ENCODE measurements at regions not wholly inside any gene's neighbourhood (a gene's known extent, or its start where the extent isn't known, plus 50 kb on each side); places are given as distances from the start of the nearest gene placed in this dataset.
"Not testable (repeated sequence)": the region's sequence is repeated elsewhere in the genome, so short reads cannot be mapped to it uniquely, and the experiment has no call there.

DNA sequence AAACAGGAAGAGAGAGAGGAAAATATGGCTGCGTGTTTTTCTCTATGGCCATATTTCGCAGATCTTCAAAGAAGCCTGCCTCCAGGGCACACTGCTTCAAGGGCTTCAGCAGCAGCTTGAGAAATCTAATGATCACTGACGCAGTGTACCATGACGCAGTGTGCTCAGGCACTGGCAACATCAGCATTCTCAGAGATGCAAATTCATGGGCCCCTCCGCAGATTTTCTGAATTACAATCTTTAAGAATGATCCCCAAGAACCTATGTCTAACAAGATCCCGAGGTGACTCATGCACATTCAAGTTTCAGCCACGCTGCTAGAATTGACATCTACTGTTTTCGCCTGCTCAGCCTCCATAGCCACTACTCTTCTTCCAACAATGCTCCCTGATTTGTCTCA lies 143.9 kb upstream of the ZNF366 start:
- no peak for DNase-seq (ENCODE audit: low read depth)

DNA sequence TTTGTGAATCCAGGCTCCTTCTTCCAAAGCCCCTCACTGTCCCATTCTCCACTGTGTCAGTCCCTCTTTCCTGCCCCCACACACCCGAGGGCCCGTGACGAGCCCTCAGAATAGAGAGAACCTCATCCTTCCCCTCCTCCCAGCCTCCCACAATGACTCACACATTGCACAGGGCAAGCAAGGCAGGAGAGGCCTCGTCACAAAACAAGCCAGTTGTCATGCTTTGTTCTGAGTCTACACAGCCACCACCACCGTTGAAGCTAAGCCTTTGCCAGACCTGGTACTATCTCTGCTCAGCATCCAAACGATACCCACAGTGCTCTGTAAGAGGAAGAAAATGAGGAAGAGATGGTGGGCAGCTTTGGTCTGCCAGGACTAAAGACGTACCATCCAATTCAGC lies 142.2 kb upstream of the ZNF366 start:
- DNase-seq (ENCODE audit: low read depth), result no peak

DNA sequence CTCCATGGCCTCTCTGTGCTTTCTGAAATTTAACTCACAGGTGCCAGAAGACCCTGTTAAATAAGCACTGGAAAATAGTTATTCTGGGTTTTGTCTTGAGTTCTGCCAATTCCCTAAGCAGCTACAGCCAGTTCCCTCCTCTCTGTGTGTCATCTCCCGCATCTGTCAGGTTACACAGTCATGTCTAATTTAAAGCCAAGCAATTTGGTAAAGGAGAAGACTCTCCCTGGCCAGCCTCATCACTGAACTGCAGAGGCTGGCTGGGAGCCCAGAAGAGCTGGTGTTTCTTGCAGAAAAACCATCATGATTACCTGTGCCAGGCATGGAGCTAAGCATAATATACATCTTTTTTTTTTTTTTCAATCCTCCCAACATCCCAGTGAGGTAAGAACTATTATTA lies 141.3 kb upstream of the ZNF366 start:
- no peak for DNase-seq (ENCODE audit: low read depth)

- DNase-seq (ENCODE audit: low read depth), result no peak
Observed at GRCh38 chr5:72647806-72648205, 140.6 kb upstream of the ZNF366 start.

GRCh38 chr5:72646246-72646866 lies 139.1 kb upstream of the ZNF366 start:
- DNase-seq (ENCODE audit: low read depth), result no peak

- no peak for DNase-seq (ENCODE audit: low read depth)
Observed at GRCh38 chr5:72645064-72645846, 138.0 kb upstream of the ZNF366 start.

DNA sequence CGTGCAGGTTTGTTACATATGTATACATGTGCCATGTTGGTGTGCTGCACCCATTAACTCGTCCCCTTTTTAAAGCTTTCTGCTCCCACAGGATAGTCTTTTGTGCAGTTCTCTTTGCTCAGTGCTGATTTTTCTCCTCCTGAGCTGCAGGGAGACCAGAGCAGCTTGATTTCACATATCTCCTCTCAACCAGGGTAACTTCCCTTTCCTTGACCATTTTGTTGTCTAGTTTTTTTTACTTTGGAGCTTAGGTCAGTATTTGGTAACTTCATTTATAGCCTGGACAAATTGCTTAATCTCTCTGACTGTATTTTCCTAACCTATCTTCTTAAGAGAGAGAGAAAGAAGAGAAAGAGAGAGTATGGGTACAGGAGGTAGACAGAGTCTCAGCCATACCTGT lies 137.1 kb upstream of the ZNF366 start:
- no peak for DNase-seq (ENCODE audit: low read depth)

DNA sequence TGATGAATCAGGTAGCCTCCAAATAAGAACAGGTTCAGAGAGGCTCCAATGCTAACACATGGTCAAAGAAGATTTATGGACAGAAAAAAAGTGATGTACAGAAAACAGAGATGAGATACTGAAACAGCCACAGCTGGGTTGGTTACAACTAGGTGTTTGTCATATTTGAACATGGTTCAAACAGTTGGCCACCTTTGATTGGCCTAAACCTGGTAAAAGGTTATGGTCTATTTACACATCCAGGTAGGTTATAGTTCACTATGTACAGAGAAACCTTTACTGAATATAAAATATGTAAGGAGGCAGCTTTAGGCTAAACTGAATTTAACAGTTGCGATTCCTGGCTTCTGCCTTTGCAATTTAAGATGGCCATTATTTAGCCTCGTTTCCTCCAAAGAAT lies 134.0 kb upstream of the ZNF366 start:
- no peak for DNase-seq (ENCODE audit: low read depth)

- no peak for DNase-seq (ENCODE audit: low read depth)
Observed at GRCh38 chr5:72637058-72637457, 129.8 kb upstream of the ZNF366 start.

GRCh38 chr5:72636565-72636964 lies 129.4 kb upstream of the ZNF366 start:
- not testable (repeated sequence) for DNase-seq (ENCODE audit: low read depth)

DNA sequence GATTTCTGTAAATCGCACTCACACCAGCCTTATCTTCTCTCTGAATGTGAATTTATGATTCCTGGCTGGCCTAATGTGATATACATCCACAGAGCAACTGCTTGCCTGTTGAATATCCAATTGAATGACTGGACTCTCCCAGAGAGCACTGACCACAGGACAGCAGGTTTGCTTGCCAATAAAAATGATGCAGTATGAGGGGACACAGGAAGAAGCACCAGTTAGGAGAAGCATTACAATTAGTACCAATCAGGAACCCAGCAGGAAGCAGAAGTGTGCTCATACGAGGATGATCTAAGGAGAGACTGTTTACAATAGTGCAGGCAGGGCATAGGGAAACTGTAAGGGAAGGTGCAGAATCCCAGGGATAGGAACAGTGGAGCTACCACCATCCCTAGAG lies 127.2 kb upstream of the ZNF366 start:
- DNase-seq (ENCODE audit: low read depth), result no peak

DNA sequence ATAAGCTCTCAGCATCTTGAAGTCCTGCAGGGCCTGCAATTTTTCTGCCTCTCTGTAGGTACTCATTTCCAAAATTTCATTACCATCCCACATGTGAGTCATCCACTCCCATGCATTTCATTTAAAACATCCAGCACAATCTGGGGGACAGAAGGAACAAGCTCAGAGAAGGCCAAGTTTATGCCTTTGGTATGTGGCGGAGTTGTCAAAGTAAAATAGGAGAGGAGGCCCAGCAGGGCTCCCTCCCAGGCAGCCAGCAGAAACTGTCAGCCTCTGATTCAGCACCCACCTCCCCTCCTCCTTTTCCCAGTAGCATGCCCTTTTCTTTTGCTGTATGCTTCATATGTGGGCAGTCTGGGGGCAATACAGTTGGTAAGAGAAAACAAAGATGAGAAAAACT lies 126.4 kb upstream of the ZNF366 start:
- peak; percentile 16 for DNase-seq (ENCODE audit: low read depth)

DNA sequence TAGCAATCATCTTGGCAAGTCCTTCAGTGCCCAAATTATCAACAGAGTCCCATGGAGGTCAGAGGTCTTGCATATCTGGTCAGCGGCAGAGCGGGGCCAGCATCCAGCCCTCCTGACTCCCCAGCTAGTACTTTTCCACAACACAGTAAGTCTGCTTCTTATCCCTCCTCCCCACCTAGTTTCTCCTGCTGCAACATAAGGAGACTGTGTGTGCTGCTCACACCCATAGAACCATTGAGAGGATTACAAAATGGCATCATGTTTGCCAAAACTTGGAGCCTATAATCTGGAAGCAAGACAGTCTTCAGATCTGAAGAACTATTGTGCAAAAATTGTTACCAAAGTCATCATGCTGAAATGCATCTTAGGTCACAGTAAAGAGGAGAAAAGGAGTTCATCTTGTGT lies 125.8 kb upstream of the ZNF366 start:
- peak; percentile 29 for DNase-seq (ENCODE audit: low read depth)

DNA sequence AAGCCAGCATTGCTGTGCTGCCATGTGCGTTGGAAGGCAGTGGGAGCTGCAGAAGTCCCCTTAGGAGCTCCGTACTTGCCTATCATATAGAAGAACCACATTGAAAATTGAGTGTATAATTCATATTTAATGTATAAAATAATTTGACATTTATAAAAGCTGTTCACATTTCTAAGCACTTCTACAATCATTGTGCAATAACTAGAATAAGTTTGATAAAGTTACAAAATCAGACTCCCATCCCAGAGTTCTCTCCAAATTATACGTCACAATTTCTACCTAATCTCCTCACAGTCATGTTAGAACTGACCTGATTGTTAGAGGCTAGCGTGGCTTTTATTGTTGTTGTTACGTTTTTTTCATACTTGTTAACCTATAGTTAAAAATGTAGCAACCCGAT lies 123.5 kb upstream of the ZNF366 start:
- no peak for DNase-seq (ENCODE audit: low read depth)

- no peak for DNase-seq (ENCODE audit: low read depth)
Observed at GRCh38 chr5:72630081-72630480, 122.9 kb upstream of the ZNF366 start.

DNA sequence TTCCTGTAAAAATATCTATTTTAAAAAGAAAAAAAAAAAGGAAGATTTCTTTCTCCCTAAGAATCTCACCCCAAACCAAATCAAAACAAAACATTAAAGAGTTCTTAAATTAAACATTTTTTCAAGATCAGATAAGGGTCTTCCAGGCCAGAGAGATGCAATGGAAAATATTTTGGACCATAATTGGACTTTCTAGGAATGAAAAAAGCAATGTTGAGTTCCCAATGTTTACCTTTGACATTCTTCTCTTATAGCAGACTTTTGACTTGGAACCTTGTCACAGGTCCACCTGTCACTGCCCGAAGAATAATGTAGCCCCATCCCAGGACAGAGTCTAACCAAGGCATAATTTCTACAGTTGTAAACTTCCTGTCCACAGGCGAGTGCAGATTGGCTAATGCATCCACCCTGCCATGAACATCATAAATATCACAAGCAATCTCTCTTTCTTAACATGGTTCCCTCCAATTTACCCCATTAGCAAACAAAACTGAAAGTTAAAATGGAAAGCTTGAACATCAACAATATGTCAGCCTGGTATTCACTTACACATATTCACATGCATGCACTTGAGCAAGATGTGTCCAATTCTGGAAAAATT lies 121.7 kb upstream of the ZNF366 start:
- DNase-seq (ENCODE audit: low read depth), result no peak

DNA sequence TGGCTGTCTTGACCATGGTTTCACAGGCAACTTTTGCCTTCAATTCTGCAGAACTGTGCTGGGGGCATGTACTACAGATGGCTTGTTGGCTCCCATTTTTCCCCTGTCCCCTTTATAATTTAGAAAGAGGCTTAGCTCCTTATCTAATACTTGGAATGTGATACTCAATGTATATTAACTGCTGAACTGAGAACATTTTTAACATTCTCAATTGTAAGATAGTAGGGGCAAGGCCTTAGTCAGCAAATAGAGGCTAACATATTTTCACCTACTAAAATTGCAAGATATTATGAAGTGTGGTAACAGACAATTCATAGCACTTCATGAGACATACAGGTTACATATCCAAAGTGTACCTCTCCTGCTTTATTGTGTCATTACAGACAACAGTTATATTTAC lies 118.1 kb upstream of the ZNF366 start:
- DNase-seq (ENCODE audit: low read depth), result no peak

- DNase-seq (ENCODE audit: low read depth), result no peak
Observed at GRCh38 chr5:72624641-72625236, 117.5 kb upstream of the ZNF366 start.

DNA sequence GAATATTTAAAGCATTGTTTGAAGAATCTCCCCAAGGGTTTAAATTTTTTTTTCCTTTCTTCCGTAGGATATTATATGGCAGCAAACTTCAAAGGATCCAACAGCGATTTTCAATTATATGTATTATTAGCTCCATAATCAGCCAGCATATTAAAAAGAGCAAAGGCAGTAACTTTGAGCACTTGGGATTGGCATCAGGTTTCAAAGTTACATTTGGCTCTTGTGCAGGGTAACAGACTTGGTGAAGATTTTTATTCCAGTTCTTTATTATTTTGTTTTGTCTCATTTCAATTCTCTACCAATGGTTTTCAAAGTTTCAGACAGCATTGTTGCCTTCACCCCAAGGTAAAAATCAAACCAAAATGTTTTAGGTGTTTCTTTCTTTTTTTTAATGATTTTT lies 116.7 kb upstream of the ZNF366 start:
- no peak for DNase-seq (ENCODE audit: low read depth)

- no peak for DNase-seq (ENCODE audit: low read depth)
Observed at GRCh38 chr5:72623323-72623722, 116.1 kb upstream of the ZNF366 start.

DNA sequence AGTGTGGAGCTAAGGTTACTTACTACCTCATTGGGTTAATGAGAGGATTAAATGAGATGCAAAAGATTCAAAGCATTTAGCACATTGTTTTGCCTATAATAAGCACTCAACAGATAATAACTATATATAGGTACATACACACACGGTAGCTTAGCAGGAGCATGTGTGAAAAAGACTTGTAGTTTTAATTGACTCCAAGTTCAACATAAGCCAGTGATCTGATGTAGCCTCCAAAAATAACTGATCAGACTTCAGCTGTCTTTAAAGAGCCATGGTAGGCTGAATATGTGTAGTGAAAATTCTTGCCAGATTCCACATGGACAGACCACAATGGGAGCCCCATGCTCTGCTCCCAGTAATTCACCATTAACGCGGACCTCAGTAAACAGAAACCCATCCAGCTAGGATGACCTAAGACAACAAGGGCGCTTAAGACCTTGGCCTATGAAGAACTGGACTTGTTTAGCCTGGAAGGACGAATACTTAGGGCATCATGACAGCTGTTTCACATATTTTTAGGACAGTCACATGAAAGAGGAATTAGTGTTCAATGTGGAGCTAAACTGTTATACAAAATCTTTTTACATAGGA lies 115.1 kb upstream of the ZNF366 start:
- no peak for DNase-seq (ENCODE audit: low read depth)

DNA sequence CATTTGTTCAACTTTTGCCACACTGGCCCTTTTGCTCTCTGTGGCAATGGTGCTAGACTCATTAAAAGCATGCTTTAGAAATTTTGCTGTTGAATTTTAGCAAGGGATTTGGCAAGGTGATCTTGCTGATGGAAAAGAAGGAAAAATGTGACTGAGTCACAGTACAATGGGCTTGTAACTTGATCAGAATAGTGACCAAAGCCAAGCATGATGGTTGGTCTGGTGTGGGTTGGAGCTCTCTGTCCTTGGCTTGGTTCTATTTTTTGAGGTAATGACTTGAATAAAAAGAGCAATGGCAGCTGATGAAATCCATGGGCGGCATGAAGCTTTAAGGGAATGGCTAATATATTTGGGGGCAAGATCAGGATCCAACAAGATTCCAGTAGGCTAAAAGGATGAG lies 114.4 kb upstream of the ZNF366 start:
- no peak for DNase-seq (ENCODE audit: low read depth)

GRCh38 chr5:72619677-72620076 lies 112.5 kb upstream of the ZNF366 start:
- no peak for DNase-seq (ENCODE audit: low read depth)
